NB4 (cell line): ENCODE measurements at regions not wholly inside any gene's neighbourhood (a gene's known extent, or its start where the extent isn't known, plus 50 kb on each side); places are given as distances from the start of the nearest gene placed in this dataset.

Experiments used
- TF ChIP-seq, protein P1 (sequence below): IDR thresholded peaks from one replicate; pipeline ENCODE4 v1.5.1; 2012; ENCODE audit warnings: low read depth, low read length
- TF ChIP-seq, protein P2 (sequence below): IDR thresholded peaks from 2 replicates; pipeline ENCODE4 v1.6.1; 2011; ENCODE audit warnings: low read depth, low read length

DNA sequence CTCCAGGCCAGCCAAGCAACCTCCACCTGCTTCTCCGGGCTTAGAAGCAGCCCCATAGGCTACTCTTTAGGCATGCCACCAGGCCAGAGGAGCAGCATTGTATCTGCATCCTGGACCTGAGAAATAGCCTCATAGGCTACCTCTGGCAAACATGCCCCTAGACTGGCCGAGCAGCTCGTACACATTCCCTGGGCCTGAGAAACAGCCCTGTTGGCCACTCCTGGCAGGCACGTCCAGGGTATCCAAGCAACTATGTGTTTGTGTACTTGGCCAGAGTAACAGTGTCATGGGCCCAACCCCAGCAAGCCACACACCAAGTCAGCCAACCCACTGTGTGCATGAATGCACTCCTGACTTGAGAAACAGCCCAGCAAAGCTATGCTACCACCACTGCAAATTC lies 498.7 kb upstream of the CDIN1 start:
- TF ChIP-seq, protein P1, sequence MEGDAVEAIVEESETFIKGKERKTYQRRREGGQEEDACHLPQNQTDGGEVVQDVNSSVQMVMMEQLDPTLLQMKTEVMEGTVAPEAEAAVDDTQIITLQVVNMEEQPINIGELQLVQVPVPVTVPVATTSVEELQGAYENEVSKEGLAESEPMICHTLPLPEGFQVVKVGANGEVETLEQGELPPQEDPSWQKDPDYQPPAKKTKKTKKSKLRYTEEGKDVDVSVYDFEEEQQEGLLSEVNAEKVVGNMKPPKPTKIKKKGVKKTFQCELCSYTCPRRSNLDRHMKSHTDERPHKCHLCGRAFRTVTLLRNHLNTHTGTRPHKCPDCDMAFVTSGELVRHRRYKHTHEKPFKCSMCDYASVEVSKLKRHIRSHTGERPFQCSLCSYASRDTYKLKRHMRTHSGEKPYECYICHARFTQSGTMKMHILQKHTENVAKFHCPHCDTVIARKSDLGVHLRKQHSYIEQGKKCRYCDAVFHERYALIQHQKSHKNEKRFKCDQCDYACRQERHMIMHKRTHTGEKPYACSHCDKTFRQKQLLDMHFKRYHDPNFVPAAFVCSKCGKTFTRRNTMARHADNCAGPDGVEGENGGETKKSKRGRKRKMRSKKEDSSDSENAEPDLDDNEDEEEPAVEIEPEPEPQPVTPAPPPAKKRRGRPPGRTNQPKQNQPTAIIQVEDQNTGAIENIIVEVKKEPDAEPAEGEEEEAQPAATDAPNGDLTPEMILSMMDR = no peak
- TF ChIP-seq, protein P2, sequence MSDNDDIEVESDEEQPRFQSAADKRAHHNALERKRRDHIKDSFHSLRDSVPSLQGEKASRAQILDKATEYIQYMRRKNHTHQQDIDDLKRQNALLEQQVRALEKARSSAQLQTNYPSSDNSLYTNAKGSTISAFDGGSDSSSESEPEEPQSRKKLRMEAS = no peak
